ENCODE measurements at regions not wholly inside any gene's neighbourhood (a gene's known extent, or its start where the extent isn't known, plus 50 kb on each side); places are given as distances from the start of the nearest gene placed in this dataset.
"Not testable (repeated sequence)": the region's sequence is repeated elsewhere in the genome, so short reads cannot be mapped to it uniquely, and the experiment has no call there.

GRCh38 chr4:97013309-97013708 lies 1130.0 kb downstream of the STPG2 start:
- DNase-seq, result no peak

DNA sequence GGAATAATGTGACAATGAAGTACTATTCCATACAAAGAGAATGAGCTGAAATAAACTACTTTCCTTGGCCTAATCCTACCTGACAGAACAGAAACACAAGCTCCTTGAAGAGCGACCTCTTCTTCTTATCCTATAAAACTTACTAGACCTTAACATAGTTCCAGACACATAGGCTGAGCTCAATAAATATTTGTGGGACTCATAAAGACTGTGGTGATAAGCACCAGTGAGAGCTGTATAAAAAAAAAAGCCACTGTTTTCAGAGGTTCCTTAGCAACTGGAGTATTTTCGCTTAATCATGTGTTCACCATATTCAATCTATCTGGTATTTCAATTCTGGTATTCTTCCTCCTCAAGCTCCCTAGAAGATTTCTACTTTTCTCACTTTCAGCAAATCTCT lies 1129.6 kb downstream of the STPG2 start:
- DNase-seq, result no peak

DNA sequence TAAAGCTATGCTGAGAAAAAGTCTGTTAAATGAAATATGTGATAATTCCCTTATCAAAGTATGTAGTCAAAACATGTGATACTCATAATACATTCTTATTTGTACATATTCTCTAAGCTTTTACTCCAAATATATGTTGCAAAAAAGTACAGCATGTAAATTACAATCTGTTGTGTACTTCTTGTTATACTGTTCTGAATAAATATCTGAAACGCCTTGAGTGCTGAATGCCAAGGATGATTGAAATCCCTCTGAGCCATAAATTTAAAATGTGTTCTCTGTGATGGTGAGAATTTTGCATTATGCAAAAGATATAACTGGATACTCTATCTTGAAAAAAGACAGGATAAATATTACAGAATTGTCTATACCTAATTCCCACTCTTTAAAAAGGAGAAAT lies 1128.0 kb downstream of the STPG2 start:
- DNase-seq, result no peak

GRCh38 chr4:97016186-97016907 lies 1126.9 kb downstream of the STPG2 start:
- DNase-seq, result no peak

DNA sequence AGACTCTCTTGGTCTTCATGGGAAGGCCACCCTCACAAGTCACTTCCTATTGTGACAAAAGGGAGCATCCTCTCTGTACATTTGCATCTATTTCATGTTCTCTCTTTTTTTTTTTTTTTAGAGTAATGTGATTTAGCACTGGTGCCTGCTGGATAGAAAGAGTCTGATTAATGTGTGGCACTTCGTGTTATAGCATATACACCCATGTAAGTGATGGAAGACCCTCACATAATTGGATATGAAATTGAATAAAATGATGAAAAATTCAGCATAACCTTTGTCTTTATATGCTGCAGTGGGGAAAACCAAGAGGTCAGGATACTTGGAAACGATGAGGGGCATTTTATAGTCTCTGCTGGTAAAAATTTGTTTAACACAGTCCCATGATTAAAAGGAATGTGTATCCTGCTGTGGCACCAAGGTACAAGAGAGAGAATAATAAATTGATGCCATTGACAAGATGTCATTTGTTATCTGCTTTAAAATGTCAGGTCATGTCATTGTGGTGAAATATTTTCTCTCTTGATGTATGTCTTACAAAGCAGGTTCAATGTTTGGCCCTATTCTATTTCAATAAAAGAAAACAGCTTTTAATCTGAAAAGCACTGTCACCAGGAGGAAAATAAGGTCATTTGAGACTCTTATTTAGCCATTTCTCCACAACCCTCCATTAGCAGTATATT lies 1115.4 kb downstream of the STPG2 start:
- DNase-seq, result no peak

GRCh38 chr4:97028785-97029184 lies 1114.5 kb downstream of the STPG2 start:
- DNase-seq, result no peak

DNA sequence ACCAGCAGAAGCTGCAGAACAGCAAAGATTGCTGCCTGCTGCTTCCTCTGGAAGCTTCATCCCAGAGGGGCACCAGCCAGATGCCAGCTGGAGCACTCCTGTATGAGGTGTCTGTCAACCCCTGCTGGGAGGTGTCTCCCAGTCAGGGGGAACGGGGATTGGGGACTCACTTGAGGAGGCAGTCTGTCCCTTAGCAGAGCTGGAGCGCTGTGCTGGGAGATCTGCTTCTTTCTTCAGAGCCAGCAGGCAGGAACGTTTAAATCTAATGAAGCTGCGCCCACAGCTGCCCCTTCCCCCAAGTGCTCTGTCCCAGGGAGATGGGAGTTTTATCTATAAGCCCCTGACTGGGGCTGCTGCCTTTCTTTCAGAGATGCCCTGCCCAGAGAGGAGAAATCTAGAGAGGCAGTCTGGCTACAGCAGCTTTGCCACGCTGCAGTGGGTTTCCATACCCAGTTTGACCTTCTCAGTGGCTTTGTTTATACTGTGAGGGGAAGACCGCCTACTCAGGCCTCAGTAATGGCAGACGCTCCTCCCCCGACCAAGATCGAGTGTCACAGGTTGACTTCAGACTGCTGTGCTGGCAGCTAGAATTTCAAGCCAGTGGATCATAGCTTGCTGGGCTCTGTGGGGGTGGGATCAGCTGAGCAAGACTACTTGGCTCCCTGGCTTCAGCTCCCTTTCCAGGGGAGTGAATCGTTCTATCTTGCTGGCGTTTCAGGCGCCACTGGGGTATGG lies 1105.7 kb downstream of the STPG2 start:
- not testable (repeated sequence) for DNase-seq

DNA sequence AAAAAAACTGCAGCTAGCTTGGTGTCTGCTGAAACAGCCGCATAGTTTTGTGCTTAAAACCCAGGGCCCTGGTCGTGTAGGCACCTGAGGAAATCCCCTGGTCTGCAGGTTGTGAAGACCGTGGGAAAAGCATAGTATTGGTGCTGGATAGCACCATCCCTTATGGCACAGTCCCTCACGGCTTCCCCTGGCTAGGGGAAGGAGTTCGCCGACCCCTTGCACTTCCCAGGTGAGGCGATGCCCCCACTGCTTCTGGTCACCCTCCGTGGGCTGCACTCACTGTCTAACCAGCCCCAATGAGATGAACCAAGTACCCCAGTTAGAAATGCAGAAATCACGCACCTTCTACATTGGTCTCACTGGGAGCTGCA lies 1105.1 kb downstream of the STPG2 start:
- DNase-seq, result no peak

DNA sequence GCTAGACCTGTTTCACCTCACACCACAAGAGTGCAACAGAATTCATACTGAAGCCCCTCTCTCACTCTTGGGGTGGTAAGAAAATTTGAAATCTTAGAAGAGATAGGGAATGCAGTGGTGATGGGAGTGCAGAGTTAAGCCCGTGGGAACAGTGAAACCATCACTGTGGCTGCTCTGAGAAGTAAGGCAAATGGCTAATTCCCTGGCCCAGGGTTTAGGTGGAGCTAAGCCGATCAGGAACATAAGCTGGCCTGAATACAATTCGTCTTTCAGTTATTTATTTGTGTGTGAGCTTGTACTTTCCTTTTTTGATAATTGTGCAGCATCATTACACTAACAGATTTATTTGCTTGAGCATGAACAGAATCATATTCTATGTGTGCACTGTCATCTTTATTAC lies 1070.6 kb downstream of the STPG2 start:
- DNase-seq, result no peak

DNA sequence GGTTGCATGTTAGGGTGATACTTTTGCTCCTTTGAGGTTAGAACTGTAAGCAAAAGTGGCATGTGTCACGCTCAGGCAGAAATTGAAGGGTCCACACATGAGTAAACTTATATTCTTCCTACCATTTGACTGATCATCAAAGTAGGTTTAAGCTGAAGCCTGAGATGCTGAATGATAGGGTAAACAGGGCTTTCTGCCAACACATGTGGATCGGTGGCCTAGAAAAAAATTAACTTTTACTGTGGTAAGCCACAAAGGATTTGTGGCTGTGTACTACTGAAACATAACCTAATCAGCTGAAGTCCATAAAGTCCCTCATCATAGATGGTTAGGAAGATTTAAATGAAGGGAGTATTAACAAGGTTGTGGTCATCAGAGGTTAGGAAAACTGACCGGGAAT lies 1070.1 kb downstream of the STPG2 start:
- no peak for DNase-seq

DNA sequence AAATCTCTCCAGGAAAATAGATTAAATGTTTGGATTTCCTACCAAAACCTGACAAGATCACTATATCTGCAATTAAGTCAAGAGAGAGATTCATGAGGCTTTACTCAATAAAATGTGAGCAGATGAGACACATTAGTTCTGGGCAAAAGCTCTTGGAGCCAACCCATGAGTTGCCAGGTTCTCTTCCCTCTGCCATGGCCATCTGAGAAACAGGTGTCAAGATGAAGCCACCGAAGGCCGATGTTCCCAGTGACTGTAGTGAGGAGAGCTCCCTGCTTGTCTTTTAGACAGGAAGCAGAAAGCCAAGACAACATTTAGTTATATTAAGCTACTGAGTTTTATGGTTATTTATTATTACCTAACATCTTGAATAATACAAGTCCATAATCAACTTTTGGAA lies 1068.7 kb downstream of the STPG2 start:
- no peak for DNase-seq

- DNase-seq, result no peak
These were observed 1061.3 kb downstream of the STPG2 start for GRCh38 chr4:97081951-97082350.

DNA sequence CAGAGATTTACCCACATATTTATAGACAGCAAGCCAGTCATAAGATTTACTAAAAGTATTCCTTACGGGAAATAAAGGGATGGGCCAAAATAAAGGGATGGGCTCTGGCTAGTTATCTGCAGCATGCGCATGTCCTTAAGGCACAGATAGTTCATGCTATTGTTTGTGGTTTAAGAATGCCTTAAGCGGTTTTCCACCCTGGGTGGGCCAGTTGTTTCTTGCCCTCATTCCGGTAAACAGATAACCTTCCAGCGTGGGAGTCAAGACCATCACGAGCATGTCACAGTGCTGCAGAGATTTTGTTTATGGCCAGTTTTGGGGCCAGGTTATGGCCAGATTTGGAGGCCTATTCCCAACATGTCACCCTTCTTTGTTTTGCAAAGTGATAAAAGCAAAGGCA lies 1046.2 kb downstream of the STPG2 start:
- DNase-seq, result not testable (repeated sequence)

DNA sequence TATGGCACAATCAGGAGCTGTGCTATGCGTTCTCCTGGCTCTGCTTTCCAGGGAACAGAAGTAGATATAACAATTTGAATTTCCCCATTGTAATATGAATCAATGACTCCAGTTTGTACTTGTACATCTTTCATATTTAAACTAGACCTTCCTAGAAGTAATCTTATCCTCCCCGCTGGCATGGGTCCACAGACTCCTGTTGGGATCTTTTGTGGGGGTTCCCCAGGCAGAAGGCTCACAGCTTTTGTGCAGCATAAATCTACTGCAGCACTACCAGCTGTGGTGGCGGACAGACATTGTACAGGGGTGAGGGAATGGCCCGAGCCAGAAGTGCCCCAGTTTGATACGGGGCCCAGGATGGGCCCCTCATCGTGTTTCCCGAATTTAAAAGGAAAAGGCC lies 1042.1 kb downstream of the STPG2 start:
- DNase-seq, result not testable (repeated sequence)

- no peak for DNase-seq
These were observed 1040.0 kb downstream of the STPG2 start for GRCh38 chr4:97103252-97103651.

- DNase-seq, result no peak
These were observed 1039.3 kb downstream of the STPG2 start for GRCh38 chr4:97104006-97104405.

- no peak for DNase-seq
These were observed 1038.6 kb downstream of the STPG2 start for GRCh38 chr4:97104666-97105065.

DNA sequence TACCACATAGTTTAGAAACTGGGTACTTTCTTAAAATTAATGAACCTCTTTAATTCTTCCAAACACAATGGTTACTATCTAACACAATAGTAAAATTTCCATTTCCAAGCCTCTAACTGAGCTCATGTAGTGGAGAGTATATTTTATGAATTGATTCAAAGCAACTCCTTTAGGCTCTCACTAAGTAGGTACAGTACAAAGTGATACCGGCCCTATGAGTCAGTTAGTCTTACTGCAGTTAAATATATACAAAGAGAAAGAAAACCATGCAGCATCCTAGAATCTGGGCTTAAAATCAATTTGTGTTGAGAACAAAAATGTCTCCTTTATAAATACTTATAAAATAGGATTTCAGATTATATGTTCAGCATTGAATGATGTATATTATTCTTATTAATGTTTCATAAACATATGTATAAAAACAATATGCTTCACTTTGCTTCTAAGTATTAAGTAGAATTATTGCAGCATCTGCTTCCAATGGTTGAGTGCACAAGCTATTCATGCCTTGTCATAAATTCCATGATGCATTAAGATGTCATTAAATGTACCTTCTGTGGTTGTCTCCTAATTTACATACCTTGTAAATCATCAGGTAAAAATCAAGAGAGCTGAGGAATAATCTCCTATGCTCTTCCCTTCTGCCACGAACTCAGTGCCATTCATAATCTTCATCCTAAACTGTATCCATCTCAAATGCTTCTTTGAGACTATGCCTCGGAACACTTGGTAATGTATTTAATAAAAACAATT lies 1037.8 kb downstream of the STPG2 start:
- DNase-seq, result no peak

DNA sequence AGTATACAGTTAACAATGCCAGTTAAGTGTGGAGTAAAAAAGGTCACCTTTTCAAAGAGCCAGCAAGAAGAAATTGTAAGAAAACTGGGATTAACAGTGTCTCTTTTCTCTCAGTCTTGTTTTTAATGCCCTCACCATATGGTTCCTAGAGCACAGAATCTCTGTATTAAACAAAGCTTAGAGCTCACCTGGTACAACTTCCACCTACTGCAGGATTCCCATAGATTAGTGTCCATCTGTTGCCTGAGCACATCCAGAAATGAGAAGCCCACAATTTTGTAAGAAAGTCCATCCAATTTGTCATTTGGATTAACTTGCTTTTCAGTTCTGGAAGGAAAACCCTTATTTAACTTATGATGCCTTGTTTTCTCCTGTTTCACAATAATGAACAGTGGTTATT lies 1037.1 kb downstream of the STPG2 start:
- DNase-seq, result no peak

DNA sequence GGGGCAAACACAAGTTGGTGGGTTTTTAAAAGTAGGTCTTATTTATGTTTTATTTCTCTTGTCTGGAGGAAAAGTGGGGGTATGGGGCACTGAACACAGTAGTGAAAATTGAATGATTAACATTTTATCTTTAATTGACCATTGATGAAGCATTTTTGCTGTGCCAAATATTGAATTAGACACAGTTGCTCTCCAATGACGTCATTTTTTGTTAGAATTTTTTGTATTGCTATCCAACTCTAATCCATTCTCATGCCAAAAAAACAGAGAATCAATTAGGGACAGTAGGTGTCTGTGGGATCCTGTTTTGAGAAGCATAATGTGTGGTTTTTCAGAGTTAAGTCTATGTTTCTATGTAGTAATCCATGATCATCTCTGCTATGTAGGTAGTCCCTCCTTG lies 1032.8 kb downstream of the STPG2 start:
- DNase-seq, result no peak

DNA sequence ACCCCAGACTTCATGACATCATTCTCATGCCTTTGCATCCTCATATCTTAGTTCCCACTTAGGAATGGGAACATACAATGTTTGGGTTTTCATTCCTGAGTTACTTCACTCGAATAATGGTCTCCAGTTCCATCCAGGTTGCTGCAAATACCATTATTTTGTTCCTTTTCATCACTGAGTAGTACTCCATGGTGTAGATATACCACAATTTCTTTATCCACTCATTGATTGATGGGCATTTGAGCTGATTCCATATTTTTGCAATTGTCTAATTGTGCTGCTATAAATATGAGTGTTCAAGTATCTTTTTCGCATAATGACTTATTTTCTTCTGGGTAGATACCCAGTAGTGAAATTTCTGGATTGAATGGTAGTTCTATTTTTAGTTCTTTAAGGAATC lies 1026.8 kb downstream of the STPG2 start:
- no peak for DNase-seq

GRCh38 chr4:97121493-97121892 lies 1021.8 kb downstream of the STPG2 start:
- no peak for DNase-seq

GRCh38 chr4:97123573-97123972 lies 1019.7 kb downstream of the STPG2 start:
- no peak for DNase-seq

Data from hematopoietic multipotent progenitor cell treated with erythropoietin and hydrocortisone succinate and interleukin-3 and kit ligand, for 8 days (in vitro differentiated cells).